Cerebellar cortex (tissue), 1 donor: ENCODE measurements at regions not wholly inside any gene's neighbourhood (a gene's known extent, or its start where the extent isn't known, plus 50 kb on each side); places are given as distances from the start of the nearest gene placed in this dataset.
"Not testable (repeated sequence)": the region's sequence is repeated elsewhere in the genome, so short reads cannot be mapped to it uniquely, and the experiment has no call there.

ENCODE experiments used
- DNase-seq: peaks from one replicate; pipeline ENCODE4 v3.0.0-alpha.2; 2015; ENCODE audit warnings: low spot score

- DNase-seq, result no peak
Observed at GRCh38 chr3:31184261-31185061, 290.0 kb upstream of the GADL1 start.

- no peak for DNase-seq
Observed at GRCh38 chr3:31185062-31185357, 290.5 kb upstream of the GADL1 start.

GRCh38 chr3:31186041-31186440 lies 291.6 kb upstream of the GADL1 start:
- DNase-seq, result no peak

GRCh38 chr3:31187380-31187779 lies 292.9 kb upstream of the GADL1 start:
- DNase-seq, result no peak

- no peak for DNase-seq
Observed at GRCh38 chr3:31188112-31188511, 293.7 kb upstream of the GADL1 start.

GRCh38 chr3:31189330-31189729 lies 294.9 kb upstream of the GADL1 start:
- DNase-seq, result no peak

GRCh38 chr3:31189971-31190370 lies 295.5 kb upstream of the GADL1 start:
- DNase-seq, result no peak

- no peak for DNase-seq
Observed at GRCh38 chr3:31191354-31191753, 296.9 kb upstream of the GADL1 start.

GRCh38 chr3:31193429-31193828 lies 299.0 kb upstream of the GADL1 start:
- no peak for DNase-seq

- no peak for DNase-seq
Observed at GRCh38 chr3:31193871-31194270, 299.4 kb upstream of the GADL1 start.

- DNase-seq, result no peak
Observed at GRCh38 chr3:31196261-31196660, 301.8 kb upstream of the GADL1 start.

GRCh38 chr3:31196881-31197364 lies 302.5 kb upstream of the GADL1 start:
- peak; percentile 18 for DNase-seq

- peak; percentile 5 for DNase-seq
Observed at GRCh38 chr3:31197941-31198340, 303.5 kb upstream of the GADL1 start.

GRCh38 chr3:31198890-31199289 lies 304.4 kb upstream of the GADL1 start:
- DNase-seq, result no peak

GRCh38 chr3:31203960-31204795 lies 309.7 kb upstream of the GADL1 start:
- no peak for DNase-seq

- not testable (repeated sequence) for DNase-seq
Observed at GRCh38 chr3:31204796-31205056, 310.3 kb upstream of the GADL1 start.

GRCh38 chr3:31210068-31210645 lies 315.7 kb upstream of the GADL1 start:
- DNase-seq, result no peak

- DNase-seq, result no peak
Observed at GRCh38 chr3:31213869-31214486, 318.7 kb upstream of the STT3B start.

- DNase-seq, result no peak
Observed at GRCh38 chr3:31218082-31218481, 314.6 kb upstream of the STT3B start.

GRCh38 chr3:31219131-31219843 lies 313.4 kb upstream of the STT3B start:
- DNase-seq, result no peak

- no peak for DNase-seq
Observed at GRCh38 chr3:31220431-31220830, 312.3 kb upstream of the STT3B start.

GRCh38 chr3:31223278-31223677 lies 309.4 kb upstream of the STT3B start:
- DNase-seq, result no peak
